GM12878 (cell line): ENCODE measurements at regions not wholly inside any gene's neighbourhood (a gene's known extent, or its start where the extent isn't known, plus 50 kb on each side); places are given as distances from the start of the nearest gene placed in this dataset.

Experiments
- ATAC-seq: fragments of 200-7000 bp; cut with Tn5 transposase; 3 replicates; pipeline ENCODE4 v1.9.1; 2020; ENCODE audit warnings: mild to moderate bottlenecking, moderate library complexity
- BruUV-seq: library from RNA; stranded (reverse); fragments of 400-500 nt; replicated peaks from 2 replicates; lab custom pipeline; 2021; lab: Mats Ljungman, UMichigan
- CTCF ChIA-PET: fragments of 300-600 bp; sonication (Branson Sonifier 250); formaldehyde crosslinking; extraction: SDS; loops from one replicate; lab custom pipeline; 2021; ENCODE audit warnings: inconsistent platforms; lab: Yijun Ruan, JAX
- POLR2A ChIA-PET: fragments of 350-600 bp; formaldehyde crosslinking; extraction: SDS; loops from one replicate; lab custom pipeline; 2021; ENCODE audit warnings: inconsistent platforms; lab: Charles Lee
- RAD21 ChIA-PET: fragments of 300-600 bp; sonication (Branson Sonifier 250); formaldehyde crosslinking; loops from one replicate; lab custom pipeline; 2023; ENCODE audit warnings: antibody characterized with exemption; ENCODE audit not compliant: unreplicated experiment; lab: Charles Lee
- SMC1A ChIA-PET: fragments of 300-600 bp; sonication (Branson Sonifier 250); formaldehyde crosslinking; loops from one replicate; lab custom pipeline; 2023; ENCODE audit not compliant: unreplicated experiment, uncharacterized antibody; lab: Charles Lee
- DNase-seq: peaks from one replicate; pipeline ENCODE4 v3.0.0-alpha.2; 2011; ENCODE audit warnings: low read depth, low spot score
- FAIRE-seq: peaks from 3 replicates; lab custom pipeline; 2011; peaks lifted over from hg19 to GRCh38; lab: Jason Lieb, UNC
- H2AFZ ChIP-seq: 2 replicates; pipeline ENCODE4 v1.6.0; 2011; ENCODE audit warnings: low read depth, low read length, control low read depth; ENCODE audit not compliant: control insufficient read depth
- H3K27ac ChIP-seq: 2 replicates; pipeline ENCODE4 v1.5.1; 2011; ENCODE audit warnings: control low read depth; ENCODE audit not compliant: control insufficient read depth, insufficient read depth
- H3K27me3 ChIP-seq, 2 experiments: replicated peaks in 1 of 2; 2 replicates each; pipeline versions ENCODE4 v1.6.0 to v1.6.1; 2011; ENCODE audit warnings: low read length in 1 of 2; ENCODE audit not compliant: control insufficient read depth in 2 of 2, insufficient read depth in 2 of 2
- H3K36me3 ChIP-seq, 2 experiments: 2 replicates each; pipeline ENCODE4 v1.5.1; 2011; ENCODE audit warnings: low read length in 1 of 2; ENCODE audit not compliant: control insufficient read depth in 2 of 2, insufficient read depth in 2 of 2
- H3K4me1 ChIP-seq: 2 replicates; pipeline ENCODE4 v1.6.1; 2011; ENCODE audit warnings: mild to moderate bottlenecking, low read length, moderate library complexity, mixed read lengths; ENCODE audit not compliant: control insufficient read depth, insufficient read depth
- H3K4me2 ChIP-seq: 2 replicates; pipeline ENCODE4 v1.6.0; 2011; ENCODE audit warnings: control low read depth; ENCODE audit not compliant: control insufficient read depth, insufficient read depth
- H3K4me3 ChIP-seq: fragments of 200-600 bp; sonication (generic); 2 replicates; pipeline ENCODE4 v1.5.1; 2016
- H3K79me2 ChIP-seq: 2 replicates; pipeline ENCODE4 v1.6.0; 2011; ENCODE audit warnings: low read length; ENCODE audit not compliant: control insufficient read depth, insufficient read depth
- H3K9ac ChIP-seq: 2 replicates; pipeline ENCODE4 v1.8.0; 2011; ENCODE audit warnings: low read length, control low read depth, mixed read lengths; ENCODE audit not compliant: control insufficient read depth, insufficient read depth
- H3K9me3 ChIP-seq: replicated peaks from 3 replicates; pipeline ENCODE4 v1.5.1; 2011; ENCODE audit warnings: mild to moderate bottlenecking, low read length; ENCODE audit not compliant: control insufficient read depth, insufficient read depth
- H4K20me1 ChIP-seq: 2 replicates; pipeline ENCODE4 v1.6.0; 2011; ENCODE audit not compliant: control insufficient read depth, insufficient read depth
- ASH2L ChIP-seq: fragments of 300-600, 200-600 bp; sonication (generic); IDR thresholded peaks from 2 replicates; pipeline ENCODE4 v1.6.1; 2017; ENCODE audit warnings: low read depth, mild to moderate bottlenecking, borderline replicate concordance
- BCL11A ChIP-seq: IDR thresholded peaks from 2 replicates; pipeline ENCODE4 v1.6.1; 2011; ENCODE audit warnings: low read depth, low read length
- BRCA1 ChIP-seq: IDR thresholded peaks from 2 replicates; pipeline ENCODE4 v1.6.1; 2011; ENCODE audit warnings: low read depth, low read length, improper control_type of control experiment
- CREM ChIP-seq: IDR thresholded peaks from 2 replicates; pipeline ENCODE4 v1.6.1; 2014; ENCODE audit warnings: antibody characterized with exemption, low read depth
- E2F8 ChIP-seq: fragments of 450-650 bp; IDR thresholded peaks from 2 replicates; pipeline ENCODE4 v1.6.1; 2018; ENCODE audit warnings: mild to moderate bottlenecking, low read depth, moderate library complexity; ENCODE audit not compliant: partially characterized antibody
- E4F1 ChIP-seq: fragments of 450-650 bp; IDR thresholded peaks from 2 replicates; pipeline ENCODE4 v1.6.1; 2018; ENCODE audit warnings: borderline replicate concordance, mild to moderate bottlenecking; ENCODE audit not compliant: partially characterized antibody
- ESRRA ChIP-seq: IDR thresholded peaks from 2 replicates; pipeline ENCODE4 v1.6.1; 2012; ENCODE audit warnings: mild to moderate bottlenecking, low read length, improper control_type of control experiment
- KAT2A ChIP-seq: conservative IDR thresholded peaks from 2 replicates; pipeline ENCODE4 v1.6.1; 2011; ENCODE audit warnings: low read depth, low read length; ENCODE audit not compliant: control insufficient read depth
- NFIC ChIP-seq: IDR thresholded peaks from 2 replicates; pipeline ENCODE4 v1.6.1; 2012; ENCODE audit warnings: low read depth, mild to moderate bottlenecking, inconsistent platforms, low read length, moderate library complexity
- RAD51 ChIP-seq: fragments of 450-650 bp; IDR thresholded peaks from 2 replicates; pipeline ENCODE4 v1.6.1; 2016; ENCODE audit warnings: moderate library complexity, mild to moderate bottlenecking, inconsistent platforms
- RELB ChIP-seq: fragments of 450-650 bp; IDR thresholded peaks from 2 replicates; pipeline ENCODE4 v1.6.1; 2017; ENCODE audit warnings: low read depth, mild to moderate bottlenecking, moderate library complexity
- USF2 ChIP-seq: IDR thresholded peaks from 2 replicates; pipeline ENCODE4 v1.6.1; 2011; ENCODE audit warnings: low read depth, low read length, improper control_type of control experiment, borderline replicate concordance
- ZBTB4 ChIP-seq: fragments of 450-650 bp; formaldehyde crosslinking; IDR thresholded peaks from 2 replicates; pipeline ENCODE4 v1.4.0; 2022; ENCODE audit warnings: mild to moderate bottlenecking, moderate library complexity
- ZNF274 ChIP-seq: IDR thresholded peaks from one replicate; pipeline ENCODE4 v1.8.0; 2011; ENCODE audit not compliant: insufficient read length, insufficient read depth
- ZSCAN29 ChIP-seq: fragments of 450-650 bp; IDR thresholded peaks from 2 replicates; pipeline ENCODE4 v1.6.1; 2017; ENCODE audit warnings: mild to moderate bottlenecking, moderate library complexity
- WGBS: methylation state at CpG from one replicate; pipeline ENCODE4 v1.1.6; 2016; ENCODE audit warnings: low lambda C conversion rate; ENCODE audit not compliant: insufficient replicate concordance, insufficient coverage; ENCODE audit errors: missing lambda C conversion rate; 5-methylcytosine and 5-hydroxymethylcytosine counted together
- in situ Hi-C: fragments of 300-500 bp; cut with MboI; formaldehyde crosslinking; loops from 9 replicates; pipeline ENCODE4 v1.14.3; 2018; ENCODE audit warnings: mixed read lengths
- intact Hi-C: fragments of 100-400 bp; cut with micrococcal nuclease; formaldehyde crosslinking; loops from one replicate; pipeline ENCODE4 v1.14.2; 2022; ENCODE audit not compliant: unreplicated experiment

GRCh38 chr6:119678961-119679360 lies 329.4 kb upstream of the MAN1A1 start:
- Histone ChIP-seq H3K4me2 (no peak overlapping the region), H2AFZ (no peak overlapping the region), H4K20me1 (no peaks in the 10 kb centered on the region), H3K9me3 (no peaks in the 10 kb centered on the region), H3K9ac (no peak overlapping the region), H3K79me2 (no peaks in the 10 kb centered on the region), H3K36me3 (no peaks in the 10 kb centered on the region), H3K27ac (no peak overlapping the region), H3K4me3 (no peak overlapping the region), H3K27me3 (no peaks in the 10 kb centered on the region; a peak in 1 of 4 replicates), H3K4me1 (no peaks in the 10 kb centered on the region)
- CTCF ChIA-PET, result no interaction called here
- BruUV-seq, result no TSS peak
- intact Hi-C loops, result no loop called here
- in situ Hi-C loops, result no loop called here
- TF ChIP-seq RELB (no peak), CREM (no peak), NFIC (no peak), RAD51 (no peak), ZBTB4 (no peak), BCL11A (no peak), ESRRA (no peak), USF2 (no peak), ASH2L (no peak), E2F8 (no peak), E4F1 (no peak), ZNF274 (no peak), KAT2A (no peak), ZSCAN29 (no peak), BRCA1 (no peak)
- DNase-seq, result no peak
- 2% methylated on average over 3 of the region's 3 CpGs for WGBS
- RAD21 ChIA-PET, result no interaction called here
- POLR2A ChIA-PET, result no interaction called here
- no peak for ATAC-seq
- SMC1A ChIA-PET, result no interaction called here
- FAIRE-seq, result no peak
